Heart right ventricle (tissue), 16 donors: ENCODE measurements at regions not wholly inside any gene's neighbourhood (a gene's known extent, or its start where the extent isn't known, plus 50 kb on each side); places are given as distances from the start of the nearest gene placed in this dataset.

Experiments
- ATAC-seq, 8 donors: fragments of 200-7000 bp; cut with Tn5 transposase; one replicate each; pipeline ENCODE4 v1.9.1; 2020; ENCODE audit warnings: mild to moderate bottlenecking in 8 of 8, moderate library complexity in 8 of 8, moderate number of reproducible peaks in 1 of 8
- DNase-seq, 2 donors: peaks; one replicate each; pipeline ENCODE4 v3.0.0-alpha.2; 2020
- H3K27ac ChIP-seq, 10 donors: fragments of 200-600 bp; sonication (generic) in 2 of 10; one replicate each; pipeline versions ENCODE4 v1.5.0 to v1.8.0; 2020 to 2022; ENCODE audit warnings: mild to moderate bottlenecking in 3 of 10
- H3K27me3 ChIP-seq, 7 donors: fragments of 200-600 bp; one replicate each; pipeline ENCODE4 v1.8.0; 2021 to 2022; ENCODE audit warnings: mild to moderate bottlenecking in 2 of 7
- H3K36me3 ChIP-seq, 9 donors: fragments of 200-600 bp; sonication (generic) in 1 of 9; one replicate each; pipeline versions ENCODE4 v1.5.0 to v1.8.0; 2020 to 2022; ENCODE audit warnings: mild to moderate bottlenecking in 2 of 9
- H3K4me1 ChIP-seq, 9 donors: fragments of 200-600 bp; sonication (generic) in 1 of 9; one replicate each; pipeline versions ENCODE4 v1.5.0 to v1.8.0; 2020 to 2022; ENCODE audit warnings: mild to moderate bottlenecking in 4 of 9
- H3K4me3 ChIP-seq, 10 donors: fragments of 200-600 bp; sonication (generic) in 2 of 10; one replicate each; pipeline versions ENCODE4 v1.5.0 to v1.8.0; 2020 to 2022; ENCODE audit warnings: mild to moderate bottlenecking in 7 of 10, moderate library complexity in 2 of 10
- H3K9me3 ChIP-seq, 11 donors: fragments of 200-600 bp in 10 of 11; sonication (generic) in 2 of 11; one replicate each; pipeline versions ENCODE4 v1.5.0 to v1.8.0; 2013 to 2022; ENCODE audit warnings: mild to moderate bottlenecking in 2 of 11, control low read depth in 1 of 11, moderate library complexity in 1 of 11
- WGBS, 2 donors: extraction: QIAGEN DNeasy Blood & Tissue Kit; methylation state at CpG; one replicate each; pipeline ENCODE4 v1.1.7; 2013; ENCODE audit warnings: inconsistent platforms in 1 of 2; 5-methylcytosine and 5-hydroxymethylcytosine counted together
- intact Hi-C, 10 donors: fragments of 100-400 bp; cut with DNase I; formaldehyde crosslinking; loops; one replicate each; pipeline versions ENCODE4 v1.11.1 to v1.14.2; 2022
- TF ChIP-seq, protein P1 (sequence below), 9 donors: fragments of 200-600 bp; sonication (generic) in 2 of 9; IDR thresholded peaks; one replicate each; pipeline versions ENCODE4 v1.5.0 to v1.8.0; 2021 to 2022; ENCODE audit warnings: antibody characterized with exemption in 9 of 9, mild to moderate bottlenecking in 5 of 9, moderate library complexity in 1 of 9
- donor health status: Arrhythmogenic right ventricular cardiomyopathy.
- donor health status: ischemic (EF 13 %, LVEDD 7.1; RV severe dilation, severe dysfunction).
- donor health status: healthy with polysubstance abuse.
- donor health status: DM: no; HTN: yes; CAD: no.
- donor health status: DM: no; HTN: no; CAD: no.
- donor health status: ischemic (EF 25% LVEDD 6.9; RV normal size, moderate dysfunction).
- donor health status: ischemic (EF 25% LVEDD 5.7; RV mildly dilated, moderate dysfunction).
- donor health status: healthy.
- donor health status: DM: yes; HTN: yes; CAD: no.
- donor health status: Ischemic cardiomyopathy.
- donor health status: ischemic (EF 35%, LVEDD 5.7; RV mildly dilated, moderate dysfunction).
- donor health status: nonischemic (EF 11% LVEDD 7.7; RV severe dilation, severe dysfunction).
- donor health status: DM: yes; HTN: yes; CAD: no.
- donor health status: PGD.
- donor health status: ischemic (EF 29% LVEDD 5.4; RV normal size, mild dysfunction).
- donor health status: nonischemic (EF 23%, LVEDD 6.1; RV moderate dilation, normal function).

DNA sequence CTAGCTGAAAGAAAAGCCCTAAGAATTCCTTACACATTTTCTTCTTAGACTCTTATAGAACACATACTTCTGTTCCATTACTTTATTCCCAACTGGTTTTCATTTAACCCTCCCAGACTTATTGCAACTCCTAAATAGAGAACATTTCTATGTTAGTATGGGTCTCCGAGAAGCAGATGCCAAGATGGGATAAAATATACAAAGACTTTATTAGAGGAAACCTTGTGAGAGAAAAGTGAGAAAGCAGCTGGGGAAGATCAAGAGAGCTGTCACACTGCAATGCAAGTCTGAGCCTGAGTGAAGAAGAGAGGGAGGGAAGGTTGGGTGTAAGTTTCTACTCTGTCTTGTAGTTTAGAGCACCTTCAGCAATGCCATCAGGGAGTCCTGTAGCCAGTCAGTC is 979.3 kb downstream of the IGSF11 start:
- 0% methylated on average over 1 of the region's 1 CpG for WGBS, 2 donors
- Histone ChIP-seq H3K36me3 (no peaks in the 10 kb centered on the region), H3K27me3 (no peaks in the 10 kb centered on the region), H3K27ac (no peak overlapping the region), H3K4me3 (no peak overlapping the region), H3K9me3 (peaks cover 0 to 24% (median 8%) of the 10 kb centered on the region in 11 donors), H3K4me1 (no peaks in the 10 kb centered on the region)
- intact Hi-C loops, result no loop called here
- TF ChIP-seq, protein P1, sequence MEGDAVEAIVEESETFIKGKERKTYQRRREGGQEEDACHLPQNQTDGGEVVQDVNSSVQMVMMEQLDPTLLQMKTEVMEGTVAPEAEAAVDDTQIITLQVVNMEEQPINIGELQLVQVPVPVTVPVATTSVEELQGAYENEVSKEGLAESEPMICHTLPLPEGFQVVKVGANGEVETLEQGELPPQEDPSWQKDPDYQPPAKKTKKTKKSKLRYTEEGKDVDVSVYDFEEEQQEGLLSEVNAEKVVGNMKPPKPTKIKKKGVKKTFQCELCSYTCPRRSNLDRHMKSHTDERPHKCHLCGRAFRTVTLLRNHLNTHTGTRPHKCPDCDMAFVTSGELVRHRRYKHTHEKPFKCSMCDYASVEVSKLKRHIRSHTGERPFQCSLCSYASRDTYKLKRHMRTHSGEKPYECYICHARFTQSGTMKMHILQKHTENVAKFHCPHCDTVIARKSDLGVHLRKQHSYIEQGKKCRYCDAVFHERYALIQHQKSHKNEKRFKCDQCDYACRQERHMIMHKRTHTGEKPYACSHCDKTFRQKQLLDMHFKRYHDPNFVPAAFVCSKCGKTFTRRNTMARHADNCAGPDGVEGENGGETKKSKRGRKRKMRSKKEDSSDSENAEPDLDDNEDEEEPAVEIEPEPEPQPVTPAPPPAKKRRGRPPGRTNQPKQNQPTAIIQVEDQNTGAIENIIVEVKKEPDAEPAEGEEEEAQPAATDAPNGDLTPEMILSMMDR (IDR thresholded peaks at IDR 0.05), result no peak
- ATAC-seq, result no peak
- DNase-seq, result no peak

- 47 to 66% methylated on average over 1 of the region's 1 CpG for WGBS, 2 donors
These were observed 977.6 kb downstream of the IGSF11 start for GRCh38 chr3:118057086-118057485.

GRCh38 chr3:118059096-118059495 is 975.5 kb downstream of the IGSF11 start:
- intact Hi-C loops, result no loop called here
- Histone ChIP-seq H3K9me3 (peaks cover 0 to 4% (median 0%) of the 10 kb centered on the region in 11 donors), H3K4me1 (no peaks in the 10 kb centered on the region), H3K27ac (no peak overlapping the region), H3K4me3 (no peak overlapping the region), H3K36me3 (no peaks in the 10 kb centered on the region), H3K27me3 (no peaks in the 10 kb centered on the region)
- DNase-seq, result no peak
- no peak for ATAC-seq
- TF ChIP-seq, protein P1 (IDR thresholded peaks at IDR 0.05), result no peak

More at GRCh38 chr3:118057086-118057485, 977.6 kb downstream of the IGSF11 start:
- DNase-seq (no peak), ATAC-seq (no peak)
- Histone ChIP-seq H3K4me1 (no peaks in the 10 kb centered on the region), H3K4me3 (no peak overlapping the region), H3K36me3 (no peaks in the 10 kb centered on the region), H3K27me3 (no peaks in the 10 kb centered on the region), H3K27ac (no peak overlapping the region), H3K9me3 (peaks cover 0 to 10% (median 0%) of the 10 kb centered on the region in 11 donors)
- TF ChIP-seq, protein P1 (IDR thresholded peaks at IDR 0.05), result no peak
- intact Hi-C loops, result no loop called here

DNA sequence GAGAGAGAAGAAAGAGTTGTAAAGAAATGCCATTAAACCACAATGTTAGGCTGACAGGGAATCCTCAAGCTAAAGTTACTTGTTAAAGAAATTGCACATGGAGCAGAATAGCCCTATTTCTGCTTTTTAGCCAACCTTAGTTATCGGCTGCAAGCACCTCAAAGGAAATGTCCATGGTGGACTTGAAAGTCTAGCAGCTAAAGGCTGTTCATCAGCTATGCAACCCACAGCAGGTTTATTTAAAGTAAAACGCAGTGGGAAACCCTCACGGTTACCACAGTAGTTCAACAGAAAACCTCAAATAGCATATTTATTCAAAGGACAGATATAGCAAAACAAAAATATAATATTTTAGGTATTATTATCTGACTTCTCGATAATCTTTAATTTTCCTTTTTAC is 967.2 kb downstream of the IGSF11 start:
- no peak for ATAC-seq
- intact Hi-C loops, result no loop called here
- TF ChIP-seq, protein P1 (IDR thresholded peaks at IDR 0.05), result no peak
- Histone ChIP-seq H3K36me3 (no peaks in the 10 kb centered on the region), H3K9me3 (peaks cover 0 to 25% (median 2%) of the 10 kb centered on the region in 11 donors), H3K27me3 (no peaks in the 10 kb centered on the region), H3K4me3 (no peak overlapping the region), H3K4me1 (no peaks in the 10 kb centered on the region), H3K27ac (no peak overlapping the region)
- no peak for DNase-seq
- whole genome bisulfite sequencing, 2 donors, result 92 to 94% methylated on average over 4 of the region's 4 CpGs
